HG02870 (cell line): ENCODE measurements at regions not wholly inside any gene's neighbourhood (a gene's known extent, or its start where the extent isn't known, plus 50 kb on each side); places are given as distances from the start of the nearest gene placed in this dataset.
"Not testable (repeated sequence)": the region's sequence is repeated elsewhere in the genome, so short reads cannot be mapped to it uniquely, and the experiment has no call there.

Source experiments
- ATAC-seq: cut with Tn5 transposase; IDR thresholded peaks from one replicate; pipeline ENCODE4 v1.9.1; 2021; ENCODE audit warnings: mild to moderate bottlenecking, moderate library complexity; ENCODE audit not compliant: unreplicated experiment

DNA sequence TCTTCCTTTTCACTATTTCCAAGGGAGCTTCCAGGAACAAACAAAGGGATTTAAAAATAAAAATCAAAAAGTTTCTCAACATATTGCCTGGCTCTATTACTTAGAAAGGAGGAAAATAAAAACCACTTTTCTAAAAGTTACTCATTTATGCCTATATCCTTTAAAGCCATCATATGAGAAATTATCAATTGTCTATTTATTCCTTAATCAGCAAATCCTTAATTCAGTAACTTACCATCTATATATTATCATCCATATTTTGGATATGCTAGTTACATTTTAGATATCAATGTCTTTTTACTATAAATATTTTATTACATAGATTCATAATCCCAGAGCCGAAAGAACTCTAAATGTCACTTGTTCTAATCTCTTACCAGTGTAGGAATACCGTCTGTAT, 481.5 kb upstream of the ANO5 start:
- no peak for ATAC-seq

DNA sequence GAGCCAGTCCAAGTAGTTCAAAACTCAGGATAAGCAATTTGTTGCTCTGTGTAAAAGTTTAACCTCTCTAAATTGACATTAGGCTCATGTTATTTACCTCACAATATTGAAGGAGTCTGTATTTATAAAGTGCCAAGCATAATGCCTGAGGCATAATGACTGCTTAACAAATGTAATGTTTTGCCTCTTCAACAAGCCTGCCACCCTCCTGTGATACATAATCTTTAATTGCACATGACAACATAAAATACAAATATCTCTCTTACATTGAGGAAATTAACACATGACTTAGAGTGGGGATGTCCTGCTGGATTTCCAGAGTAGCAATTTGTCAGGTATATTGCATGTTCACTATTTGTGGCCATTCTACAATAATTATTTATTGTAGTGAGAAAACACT, 469.2 kb upstream of the ANO5 start:
- no peak for ATAC-seq

DNA sequence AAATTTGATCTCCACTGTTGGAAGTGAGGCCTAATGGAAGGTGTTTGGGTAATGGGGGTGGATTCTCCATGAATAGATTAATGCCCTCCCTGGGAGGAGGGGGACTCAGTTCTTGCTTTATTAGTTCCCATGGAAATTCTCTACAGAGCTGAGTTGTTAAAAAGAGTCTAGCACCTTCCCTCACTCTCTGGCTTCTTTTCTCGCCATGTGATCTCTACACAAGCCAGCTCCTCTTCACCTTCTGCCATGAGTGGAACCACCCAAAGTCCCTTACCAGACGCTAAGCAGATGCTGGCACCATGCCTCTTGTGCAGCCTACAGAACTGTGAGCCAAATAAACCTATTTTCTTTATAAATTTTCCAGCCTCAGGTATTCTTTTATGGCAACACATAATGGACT, 465.8 kb upstream of the ANO5 start:
- no peak for ATAC-seq

DNA sequence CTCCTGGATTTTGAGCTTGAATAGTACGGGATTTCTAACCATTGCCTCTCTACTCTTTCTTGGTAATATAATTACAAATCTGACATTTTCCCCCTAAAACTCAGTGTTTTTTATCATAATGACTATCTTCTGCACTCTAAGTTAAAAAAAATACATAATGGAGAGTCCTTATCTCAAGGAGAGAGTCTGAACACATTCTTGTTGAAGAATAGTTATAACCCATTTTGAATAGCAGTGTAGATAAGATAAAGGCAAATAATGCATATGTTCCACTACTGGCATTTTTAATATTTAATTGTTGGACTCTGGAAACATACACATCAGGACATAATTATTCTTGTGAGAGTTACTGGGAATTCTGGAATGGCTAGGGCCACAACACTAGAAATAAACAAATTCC, 456.5 kb upstream of the ANO5 start:
- ATAC-seq, result no peak

DNA sequence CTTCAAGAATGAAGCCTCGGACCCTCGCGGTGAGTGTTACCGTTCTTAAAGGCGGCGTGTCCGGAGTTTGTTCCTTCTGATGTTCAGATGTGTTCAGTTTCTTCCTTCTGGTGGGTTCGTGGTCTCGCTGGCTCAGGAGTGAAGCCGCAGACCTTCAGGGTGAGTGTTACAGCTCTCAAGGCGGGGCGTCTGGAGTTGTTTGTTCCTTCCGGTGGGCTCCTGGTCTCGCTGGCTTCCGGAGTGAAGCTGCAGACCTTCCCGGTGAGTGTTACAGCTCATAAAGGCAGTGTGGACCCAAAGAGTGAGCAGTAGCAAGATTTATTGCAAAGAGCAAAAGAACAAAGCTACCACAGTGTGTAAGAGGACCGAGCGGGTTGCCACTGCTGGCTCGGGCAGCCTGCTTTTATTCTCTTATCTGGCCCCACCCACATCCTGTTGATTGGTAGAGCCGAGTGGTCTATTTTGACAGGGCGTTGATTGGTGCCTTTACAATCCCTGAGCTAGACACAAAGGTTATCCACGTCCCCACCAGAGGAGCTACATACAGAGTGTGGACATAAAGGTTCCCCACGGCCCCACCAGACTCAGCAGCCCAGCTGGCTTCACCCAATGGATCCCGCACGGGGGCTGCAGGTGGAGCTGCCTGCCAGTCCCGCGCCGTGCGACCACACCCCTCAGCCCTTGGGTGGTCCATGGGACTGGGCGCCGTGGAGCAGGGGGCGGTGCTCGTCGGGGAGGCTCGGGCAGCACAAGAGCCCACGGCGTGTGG, 440.2 kb upstream of the ANO5 start:
- ATAC-seq, result not testable (repeated sequence)

DNA sequence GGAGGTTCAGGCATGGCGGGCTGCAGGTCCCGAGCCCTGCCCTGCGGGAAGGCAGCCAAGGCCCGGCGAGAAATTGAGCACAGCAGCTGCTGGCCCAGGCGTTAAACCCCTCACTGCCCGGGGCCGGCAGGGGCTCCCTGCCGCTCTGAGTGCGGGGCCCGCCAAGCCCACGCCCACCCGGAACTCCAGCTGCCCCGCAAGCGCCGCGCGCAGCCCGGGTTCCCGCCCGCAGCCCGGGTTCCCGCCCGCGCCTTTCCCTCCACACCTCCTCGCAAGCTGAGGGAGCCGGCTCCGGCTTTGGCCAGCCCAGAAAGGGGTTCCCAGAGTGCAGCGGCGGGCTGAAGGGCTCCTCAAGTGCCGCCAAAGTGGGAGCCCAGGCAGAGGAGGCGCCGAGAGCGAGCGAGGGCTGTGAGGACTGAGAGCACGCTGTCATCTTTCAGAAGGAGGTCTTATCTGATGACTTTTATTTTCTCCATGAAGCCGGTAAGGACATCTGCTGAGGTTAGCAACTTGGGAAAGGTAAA, 439.6 kb upstream of the ANO5 start:
- not testable (repeated sequence) for ATAC-seq

DNA sequence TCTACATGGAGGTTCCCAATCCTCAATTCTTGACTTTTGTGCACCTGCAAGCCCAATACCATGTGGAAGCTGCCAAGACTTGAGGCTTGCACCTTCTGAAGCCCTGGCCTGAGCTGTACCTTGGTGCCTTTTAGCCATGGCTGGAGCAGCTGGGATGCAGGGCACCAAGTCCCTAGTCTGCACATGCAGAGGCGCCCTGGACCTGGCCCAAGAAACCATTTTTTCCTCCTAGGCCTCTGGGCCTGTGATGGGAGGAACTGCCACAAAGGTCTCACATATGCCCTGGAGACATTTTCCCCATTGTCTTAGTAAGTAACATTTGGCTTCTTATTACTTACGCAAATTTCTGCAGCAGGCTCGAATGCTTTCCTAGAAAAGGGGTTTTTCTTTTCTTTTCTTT, 431.9 kb upstream of the ANO5 start:
- ATAC-seq, result no peak

DNA sequence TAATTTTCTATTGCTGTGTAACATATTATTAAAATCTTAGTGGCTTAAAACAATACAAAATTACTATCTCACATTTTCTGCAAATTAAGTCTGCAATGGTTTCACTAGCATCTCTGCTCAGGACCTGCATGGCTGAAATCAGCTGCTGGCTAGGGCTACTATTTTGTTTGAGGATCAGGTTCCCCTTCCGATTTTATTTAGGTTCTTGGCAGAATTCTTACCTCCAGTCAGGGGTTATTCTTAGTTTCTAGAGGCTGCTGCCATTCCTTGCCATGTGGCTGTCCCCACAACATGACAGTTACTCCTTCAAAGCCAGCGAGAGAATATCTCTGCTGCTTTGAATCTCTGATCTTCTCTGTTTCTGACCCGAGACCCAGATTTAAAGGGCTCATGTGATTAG, 424.5 kb upstream of the ANO5 start:
- ATAC-seq, result no peak

DNA sequence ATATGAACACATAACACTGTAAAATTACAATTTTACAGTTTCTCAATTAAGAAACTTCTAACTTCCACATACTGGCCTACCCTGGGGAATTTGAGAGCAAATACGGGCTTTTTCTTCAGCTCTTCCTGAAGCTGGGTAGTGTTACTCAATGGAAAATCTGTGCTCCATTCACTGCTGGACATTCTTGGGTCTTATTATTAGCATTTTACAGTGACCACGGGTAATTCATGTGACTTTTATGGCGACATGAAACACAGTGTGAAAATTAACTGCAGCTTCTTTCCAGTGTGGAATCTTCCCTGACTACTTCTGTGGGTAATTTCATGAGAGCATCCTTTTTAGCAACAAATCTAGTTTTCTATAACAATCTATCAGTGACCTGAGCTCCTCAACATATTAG, 423.7 kb upstream of the ANO5 start:
- ATAC-seq, result no peak

DNA sequence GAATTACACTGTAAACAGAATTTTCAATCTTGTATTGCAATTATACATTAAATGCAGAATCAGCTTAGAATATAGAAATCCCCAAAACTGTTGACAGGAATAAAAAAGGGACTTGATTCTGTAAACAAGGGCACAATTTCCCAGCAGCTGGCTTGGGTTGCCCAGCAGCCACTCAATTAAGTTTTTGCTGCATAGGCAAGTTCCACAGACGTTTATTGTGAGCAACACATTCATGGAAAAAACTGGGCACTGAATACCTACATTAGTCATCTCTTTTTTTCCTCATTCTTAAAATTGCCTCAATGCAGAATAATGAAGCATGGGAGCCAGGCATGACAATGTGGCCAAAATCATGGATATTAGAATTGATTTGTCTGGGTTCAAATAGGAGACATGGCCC, 421.8 kb upstream of the ANO5 start:
- ATAC-seq, result no peak

DNA sequence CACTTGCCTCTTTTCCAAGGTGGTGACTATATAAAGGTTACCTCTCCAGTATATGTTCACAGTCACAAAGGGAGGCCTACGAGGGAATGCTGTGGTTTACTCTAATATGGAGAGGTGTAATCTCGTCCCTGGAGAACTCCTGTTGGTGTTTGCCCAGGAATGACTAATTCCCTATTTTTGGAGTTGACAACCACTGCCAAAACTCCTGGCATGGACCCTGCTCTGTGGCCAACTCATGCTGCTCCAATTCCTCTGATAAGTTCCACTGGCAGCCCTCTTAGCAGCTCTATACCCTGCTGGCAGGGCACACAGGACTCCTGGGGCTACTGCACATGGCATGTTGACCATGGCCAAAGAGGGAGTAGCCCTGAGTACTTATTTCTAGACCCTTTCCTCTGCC, 418.7 kb upstream of the ANO5 start:
- no peak for ATAC-seq

DNA sequence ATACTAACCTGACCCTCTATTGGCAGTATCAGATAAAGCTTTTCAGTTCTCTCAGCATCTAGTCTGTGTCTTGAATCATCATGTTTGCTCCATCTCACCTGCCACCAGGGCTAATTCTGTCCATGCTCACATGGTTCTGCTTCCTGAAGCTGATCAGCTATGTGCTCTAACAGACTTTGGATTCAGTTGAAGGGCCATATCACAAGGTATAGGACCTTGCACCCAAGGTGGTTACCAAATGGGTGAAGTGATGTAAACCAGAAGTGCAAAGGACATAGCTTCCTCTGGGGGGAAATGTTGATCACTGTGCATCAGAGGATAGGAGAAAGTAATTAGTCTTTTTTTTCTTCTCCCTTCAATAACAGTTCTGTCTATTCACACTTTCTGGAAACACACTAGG, 417.0 kb upstream of the ANO5 start:
- no peak for ATAC-seq

DNA sequence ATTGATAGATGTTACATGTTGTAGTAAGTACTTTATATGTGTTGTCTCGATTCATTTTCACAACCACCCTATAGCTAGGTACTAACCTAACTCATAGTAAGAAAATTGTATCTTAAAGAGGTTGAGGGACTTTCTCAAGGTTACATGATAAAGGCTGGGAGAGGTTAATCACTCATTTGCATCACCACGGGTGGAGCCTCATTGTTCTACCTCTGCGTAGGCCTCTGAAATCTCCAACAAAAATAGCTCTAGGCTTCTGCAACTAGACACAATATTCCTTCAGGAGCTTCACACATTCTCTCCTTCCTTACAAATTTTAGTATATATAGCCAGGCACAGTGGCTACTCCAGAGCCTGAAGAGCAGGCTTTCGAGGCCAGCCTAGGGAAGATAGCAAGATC, 408.9 kb upstream of the ANO5 start:
- no peak for ATAC-seq

DNA sequence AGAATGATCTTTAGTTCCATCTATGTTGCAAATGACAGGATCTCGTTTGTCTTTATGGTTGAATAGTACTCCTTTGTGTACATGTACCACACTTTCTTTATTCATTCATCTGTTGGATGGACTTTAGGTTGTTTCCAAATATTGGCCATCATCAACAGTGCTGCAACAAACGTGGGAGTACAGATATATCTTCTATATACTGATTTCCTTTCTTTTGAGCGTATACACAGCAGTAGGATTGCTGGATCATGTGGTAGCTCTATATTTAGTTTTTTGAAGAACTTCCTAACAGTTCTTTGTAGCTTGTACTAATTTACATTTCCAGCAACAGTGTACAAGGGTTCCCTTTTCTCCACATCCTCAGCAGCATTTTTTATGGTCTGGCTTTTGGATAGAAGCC, 407.5 kb upstream of the ANO5 start:
- no peak for ATAC-seq

DNA sequence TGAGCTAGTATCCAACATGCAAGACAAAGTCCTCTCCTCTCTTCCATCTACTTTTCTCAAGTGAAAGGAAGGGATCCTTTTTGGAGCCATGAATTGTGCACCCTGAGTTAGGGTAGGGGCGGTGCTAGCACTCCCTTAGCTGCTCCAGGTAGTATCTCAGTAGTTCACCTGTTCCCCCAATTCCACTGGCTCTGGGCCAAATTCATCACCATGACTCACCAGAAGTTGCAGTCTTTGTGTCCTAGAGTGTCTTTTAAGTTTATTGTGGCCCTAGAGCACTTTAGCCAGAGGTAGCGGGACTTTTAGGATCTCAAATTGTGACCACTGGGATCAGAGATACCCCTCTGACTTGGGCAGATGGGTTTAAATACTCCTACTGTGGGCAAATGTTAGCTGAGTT, 398.6 kb upstream of the ANO5 start:
- ATAC-seq, result no peak

DNA sequence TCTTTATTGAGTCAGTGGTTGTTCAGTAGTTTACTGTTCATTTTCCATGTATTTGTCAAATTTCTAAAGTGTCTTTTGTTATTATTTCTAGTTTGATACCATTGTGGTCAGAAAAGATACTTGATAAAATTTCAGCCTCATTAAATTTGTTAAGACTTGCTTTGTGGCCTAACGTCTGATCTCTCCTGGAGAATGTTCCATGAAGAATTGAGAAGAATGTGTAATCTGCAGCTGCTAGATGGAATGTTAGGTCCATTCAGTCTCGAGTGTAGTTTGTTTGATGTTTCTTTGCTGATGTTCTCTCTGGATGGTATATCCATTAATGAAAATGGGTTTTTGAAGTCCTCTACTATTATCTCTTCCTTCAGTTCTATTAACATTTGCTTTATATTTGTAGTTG, 394.7 kb upstream of the ANO5 start:
- no peak for ATAC-seq

DNA sequence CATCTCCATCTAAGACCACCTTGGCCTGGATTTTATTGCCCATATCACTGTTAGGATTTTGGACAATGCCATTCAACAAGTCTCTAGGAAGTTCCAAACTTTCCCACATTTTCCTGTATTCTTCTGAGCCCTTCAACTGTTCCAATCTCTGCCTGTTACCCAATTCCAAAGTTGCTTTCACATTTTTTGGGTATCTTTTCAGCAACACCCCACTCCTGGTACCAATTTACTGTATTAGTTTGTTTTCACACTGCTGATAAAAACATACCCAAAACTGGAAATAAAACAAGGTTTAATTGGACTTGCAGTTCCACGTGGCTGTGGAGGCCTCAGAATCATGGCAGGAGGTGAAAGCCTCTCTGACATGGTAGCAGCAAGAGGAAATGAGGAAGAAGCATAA, 388.4 kb upstream of the ANO5 start:
- not testable (repeated sequence) for ATAC-seq

DNA sequence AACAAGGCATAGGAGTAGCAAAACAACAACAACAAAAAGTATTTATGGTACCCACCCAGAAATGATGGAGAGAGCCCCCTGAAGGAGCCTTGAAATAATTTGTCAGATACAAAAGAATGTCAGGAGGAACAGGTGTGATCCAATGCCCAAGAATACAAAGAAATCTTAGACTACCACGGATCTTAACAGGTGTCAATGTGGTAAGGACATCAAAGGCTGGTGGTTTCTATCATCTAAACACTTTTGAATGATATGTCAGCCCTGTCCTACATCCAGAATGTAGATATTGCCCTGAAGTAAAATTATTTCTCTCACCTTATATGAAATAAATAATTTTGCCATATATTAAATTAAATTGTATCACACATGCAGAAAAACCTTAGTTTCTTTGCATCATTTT, 386.4 kb upstream of the ANO5 start:
- no peak for ATAC-seq

DNA sequence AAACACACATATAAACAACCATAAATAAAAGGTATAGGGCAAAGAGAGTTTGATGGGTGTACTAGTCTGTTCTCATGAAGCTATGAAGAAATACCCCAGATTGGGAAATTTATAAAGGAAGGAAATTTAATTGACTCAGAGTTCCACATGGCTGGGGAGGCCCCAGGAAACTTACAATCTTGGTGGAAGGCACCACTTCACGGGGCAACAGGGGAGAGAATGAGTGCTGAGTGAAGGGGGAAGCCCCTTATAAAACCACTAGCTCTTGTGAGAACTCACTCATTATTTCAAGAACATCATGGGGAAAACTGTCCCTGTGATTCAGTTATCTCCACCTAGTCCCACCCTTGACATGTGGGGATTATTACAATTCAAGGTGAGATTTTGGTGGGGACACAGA, 385.9 kb upstream of the ANO5 start:
- ATAC-seq, result no peak

DNA sequence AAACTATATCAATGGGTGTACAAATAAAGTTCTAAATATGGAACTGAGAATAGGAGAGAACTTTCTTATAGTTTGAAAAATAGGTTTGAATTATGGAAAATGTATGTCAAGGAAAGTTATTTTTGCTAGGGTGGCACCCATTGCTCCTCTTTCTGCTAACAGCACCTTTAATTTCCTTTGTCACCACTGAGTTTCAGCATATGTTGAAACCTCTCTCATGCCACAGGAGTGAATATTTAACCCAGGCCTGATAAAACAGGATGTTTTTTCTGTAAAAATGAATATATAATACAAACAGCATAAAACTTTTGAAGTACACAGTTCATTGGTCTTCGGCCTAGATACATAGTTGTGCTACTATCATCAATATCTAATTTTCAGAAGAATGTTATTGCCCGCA, 385.5 kb upstream of the ANO5 start:
- ATAC-seq, result no peak

DNA sequence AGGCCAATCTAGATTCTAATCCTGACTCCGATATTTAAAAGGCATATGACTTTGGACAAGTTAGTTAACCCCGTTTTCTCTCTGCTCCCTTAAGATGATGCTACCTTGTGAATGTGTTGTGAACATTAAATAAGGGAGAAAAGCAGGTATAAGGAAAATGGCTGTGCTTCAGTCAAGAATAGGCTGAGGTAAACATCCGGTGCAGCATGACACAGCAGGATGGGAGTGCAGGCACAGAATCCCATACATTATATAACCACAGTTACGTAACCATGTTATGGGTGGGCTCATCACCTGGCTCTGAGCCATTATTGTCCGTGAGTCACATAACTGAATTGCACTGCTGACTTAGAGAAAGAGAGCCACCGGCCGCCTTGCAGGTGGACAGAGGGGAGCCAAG, 382.2 kb upstream of the ANO5 start:
- no peak for ATAC-seq

DNA sequence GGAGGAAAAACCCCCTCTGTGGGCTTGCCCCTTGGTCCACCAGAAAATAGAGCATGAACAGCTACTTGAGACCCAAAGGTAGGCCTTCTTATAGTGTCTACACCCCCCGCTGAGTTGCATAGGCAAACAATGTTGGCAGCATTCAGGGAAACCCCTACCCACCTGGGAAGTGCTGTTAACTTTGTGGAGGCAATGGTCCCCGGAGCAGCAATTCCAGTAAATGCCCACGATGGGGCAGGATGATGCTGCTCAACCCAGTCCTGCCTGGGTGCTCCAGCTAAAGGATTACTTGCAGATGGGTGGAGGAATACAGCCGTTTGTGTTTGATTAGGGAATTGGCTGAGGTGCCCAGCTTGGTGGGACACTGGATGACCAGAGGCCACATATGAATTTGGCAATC, 381.3 kb upstream of the ANO5 start:
- no peak for ATAC-seq

DNA sequence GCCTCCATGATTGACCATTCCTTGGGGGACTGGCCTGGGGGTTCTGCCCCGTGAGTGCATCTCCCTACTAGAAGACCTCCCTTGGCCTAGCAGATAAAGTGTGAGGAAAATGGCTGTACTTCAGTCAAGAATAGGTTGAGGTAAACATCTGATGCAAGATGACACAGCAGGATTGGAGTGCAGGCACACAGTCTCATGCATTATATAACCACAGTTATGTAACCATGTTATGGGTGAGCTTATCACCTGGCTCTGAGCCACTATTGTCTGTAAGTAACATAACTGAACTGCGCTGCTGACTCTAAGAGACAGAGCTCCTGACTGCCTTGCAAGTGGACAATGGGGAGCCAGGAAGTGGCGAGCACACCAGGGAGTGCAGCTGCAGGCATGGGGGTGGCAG, 378.7 kb upstream of the ANO5 start:
- ATAC-seq, result no peak
